Activated CD8-positive, alpha-beta T cell treated with anti-CD3 and anti-CD28 coated beads for 36 hours (primary cell): ENCODE measurements at regions not wholly inside any gene's neighbourhood (a gene's known extent, or its start where the extent isn't known, plus 50 kb on each side); places are given as distances from the start of the nearest gene placed in this dataset.

Source experiments
- ATAC-seq: fragments of 200-7000 bp; cut with Tn5 transposase; one replicate; pipeline ENCODE4 v1.10.0; 2021; ENCODE audit warnings: mild to moderate bottlenecking, moderate library complexity
- CTCF ChIA-PET: fragments of 350-600 bp; sonication (Branson Sonifier 250); formaldehyde crosslinking; loops from one replicate; lab custom pipeline; 2021; ENCODE audit warnings: antibody characterized with exemption; lab: Charles Lee
- POLR2A ChIA-PET: fragments of 350-600 bp; sonication (Branson Sonifier 250); formaldehyde crosslinking; loops from one replicate; lab custom pipeline; 2021; ENCODE audit warnings: antibody characterized with exemption; lab: Charles Lee
- DNase-seq: peaks from one replicate; pipeline ENCODE4 v3.0.0-alpha.2; 2020
- H3K27ac Mint-ChIP-seq: one replicate; pipeline ENCODE4 v1.8.0; 2021; ENCODE audit warnings: mild to moderate bottlenecking, mixed read lengths
- H3K27me3 Mint-ChIP-seq: one replicate; pipeline ENCODE4 v1.8.0; 2021; ENCODE audit warnings: mixed read lengths
- H3K36me3 Mint-ChIP-seq: one replicate; pipeline ENCODE4 v1.8.0; 2021; ENCODE audit warnings: low read depth, mixed read lengths
- H3K4me1 Mint-ChIP-seq: one replicate; pipeline ENCODE4 v1.8.0; 2021; ENCODE audit warnings: low read depth, mixed read lengths
- H3K4me3 Mint-ChIP-seq: one replicate; pipeline ENCODE4 v1.8.0; 2021; ENCODE audit warnings: mild to moderate bottlenecking, moderate library complexity, mixed read lengths
- H3K9me3 Mint-ChIP-seq: one replicate; pipeline ENCODE4 v1.8.0; 2021; ENCODE audit warnings: mixed read lengths
- intact Hi-C: fragments of 100-400 bp; cut with micrococcal nuclease; formaldehyde crosslinking; loops from one replicate; pipeline ENCODE4 v1.10.0; 2022
- TF ChIP-seq, protein P1 (sequence below): fragments of 200-600 bp; IDR thresholded peaks from one replicate; pipeline ENCODE4 v1.8.0; 2022; ENCODE audit warnings: antibody characterized with exemption, mild to moderate bottlenecking

DNA sequence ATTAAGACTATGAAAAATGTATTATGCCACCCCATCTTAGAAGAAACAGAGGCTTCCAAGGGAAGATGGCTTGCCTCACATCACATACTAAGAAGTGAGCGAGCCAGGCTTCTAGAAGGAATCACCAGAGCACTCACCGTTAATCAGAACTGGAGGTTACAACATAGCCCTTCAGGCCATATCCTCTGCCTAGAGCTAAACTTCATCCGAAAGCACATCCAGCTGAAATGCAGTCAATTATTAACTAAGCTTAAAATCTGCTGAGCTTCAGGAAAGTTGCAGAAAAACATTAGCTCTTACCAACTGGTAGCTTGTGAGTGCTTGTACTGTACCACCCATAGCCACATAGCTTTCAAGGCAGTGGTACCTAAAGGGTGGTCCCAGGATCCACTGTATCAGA, 483.2 kb downstream of the TBL1XR1 start:
- Mint-ChIP-seq H3K36me3 (no peaks in the 10 kb centered on the region), H3K4me1 (no peaks in the 10 kb centered on the region), H3K27ac (no peak overlapping the region), H3K27me3 (no peaks in the 10 kb centered on the region), H3K4me3 (no peak overlapping the region), H3K9me3 (no peaks in the 10 kb centered on the region)
- POLR2A ChIA-PET: no interaction called here
- DNase-seq (no peak), ATAC-seq (no peak)
- intact Hi-C loops: no loop called here
- TF ChIP-seq, protein P1, sequence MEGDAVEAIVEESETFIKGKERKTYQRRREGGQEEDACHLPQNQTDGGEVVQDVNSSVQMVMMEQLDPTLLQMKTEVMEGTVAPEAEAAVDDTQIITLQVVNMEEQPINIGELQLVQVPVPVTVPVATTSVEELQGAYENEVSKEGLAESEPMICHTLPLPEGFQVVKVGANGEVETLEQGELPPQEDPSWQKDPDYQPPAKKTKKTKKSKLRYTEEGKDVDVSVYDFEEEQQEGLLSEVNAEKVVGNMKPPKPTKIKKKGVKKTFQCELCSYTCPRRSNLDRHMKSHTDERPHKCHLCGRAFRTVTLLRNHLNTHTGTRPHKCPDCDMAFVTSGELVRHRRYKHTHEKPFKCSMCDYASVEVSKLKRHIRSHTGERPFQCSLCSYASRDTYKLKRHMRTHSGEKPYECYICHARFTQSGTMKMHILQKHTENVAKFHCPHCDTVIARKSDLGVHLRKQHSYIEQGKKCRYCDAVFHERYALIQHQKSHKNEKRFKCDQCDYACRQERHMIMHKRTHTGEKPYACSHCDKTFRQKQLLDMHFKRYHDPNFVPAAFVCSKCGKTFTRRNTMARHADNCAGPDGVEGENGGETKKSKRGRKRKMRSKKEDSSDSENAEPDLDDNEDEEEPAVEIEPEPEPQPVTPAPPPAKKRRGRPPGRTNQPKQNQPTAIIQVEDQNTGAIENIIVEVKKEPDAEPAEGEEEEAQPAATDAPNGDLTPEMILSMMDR: no peak
- CTCF ChIA-PET: no interaction called here

DNA sequence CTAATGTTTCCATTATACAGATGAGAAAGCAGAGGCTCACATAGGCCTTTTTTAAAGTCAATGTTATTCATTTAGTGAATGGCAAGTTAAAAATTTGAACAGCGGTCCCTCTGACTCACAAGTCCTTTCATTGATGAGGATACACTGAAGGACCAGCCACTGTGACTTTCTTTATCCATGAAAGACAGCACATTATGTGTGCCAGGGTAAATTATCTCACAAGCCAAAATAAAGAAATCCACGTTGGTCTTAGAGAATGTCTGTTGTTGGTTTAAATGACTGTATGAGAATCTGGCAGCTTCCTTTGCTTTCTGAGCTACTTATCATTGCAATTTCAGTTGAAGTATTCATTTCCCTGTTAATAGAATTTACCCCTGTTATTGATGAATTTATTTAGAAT, 485.1 kb downstream of the TBL1XR1 start:
- DNase-seq: no peak
- Mint-ChIP-seq H3K4me3 (no peak overlapping the region), H3K9me3 (peaks cover 4% of the 10 kb centered on the region), H3K36me3 (no peaks in the 10 kb centered on the region), H3K4me1 (no peaks in the 10 kb centered on the region), H3K27me3 (no peaks in the 10 kb centered on the region), H3K27ac (no peak overlapping the region)
- CTCF ChIA-PET: no interaction called here
- intact Hi-C loops: no loop called here
- no peak for ATAC-seq
- POLR2A ChIA-PET: no interaction called here
- TF ChIP-seq, protein P1: no peak

DNA sequence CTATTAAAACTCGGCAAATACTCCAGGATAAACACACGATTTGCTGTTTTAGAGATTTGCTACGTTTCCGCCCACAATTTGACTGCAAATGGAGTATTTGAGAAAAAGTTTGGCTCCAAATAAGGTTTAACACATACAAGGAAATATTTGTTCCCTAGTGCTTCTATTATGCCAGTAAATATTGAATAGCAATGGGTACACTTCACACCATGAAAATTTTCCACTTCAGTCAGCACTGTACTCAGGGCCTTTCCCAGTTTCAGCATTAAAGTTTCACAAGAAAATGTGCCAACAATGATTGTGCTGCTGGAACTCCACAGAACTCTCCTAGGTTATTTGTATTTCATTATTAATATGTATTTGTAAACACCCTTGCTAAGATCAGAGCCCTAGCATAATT, 498.0 kb downstream of the TBL1XR1 start:
- ChIA-PET CTCF (no interaction called here), POLR2A (no interaction called here)
- intact Hi-C loops: no loop called here
- Mint-ChIP-seq H3K27ac (no peak overlapping the region), H3K27me3 (no peaks in the 10 kb centered on the region), H3K9me3 (no peaks in the 10 kb centered on the region), H3K4me3 (no peak overlapping the region), H3K36me3 (no peaks in the 10 kb centered on the region), H3K4me1 (no peaks in the 10 kb centered on the region)
- ATAC-seq: no peak
- TF ChIP-seq, protein P1: no peak
- DNase-seq: no peak

DNA sequence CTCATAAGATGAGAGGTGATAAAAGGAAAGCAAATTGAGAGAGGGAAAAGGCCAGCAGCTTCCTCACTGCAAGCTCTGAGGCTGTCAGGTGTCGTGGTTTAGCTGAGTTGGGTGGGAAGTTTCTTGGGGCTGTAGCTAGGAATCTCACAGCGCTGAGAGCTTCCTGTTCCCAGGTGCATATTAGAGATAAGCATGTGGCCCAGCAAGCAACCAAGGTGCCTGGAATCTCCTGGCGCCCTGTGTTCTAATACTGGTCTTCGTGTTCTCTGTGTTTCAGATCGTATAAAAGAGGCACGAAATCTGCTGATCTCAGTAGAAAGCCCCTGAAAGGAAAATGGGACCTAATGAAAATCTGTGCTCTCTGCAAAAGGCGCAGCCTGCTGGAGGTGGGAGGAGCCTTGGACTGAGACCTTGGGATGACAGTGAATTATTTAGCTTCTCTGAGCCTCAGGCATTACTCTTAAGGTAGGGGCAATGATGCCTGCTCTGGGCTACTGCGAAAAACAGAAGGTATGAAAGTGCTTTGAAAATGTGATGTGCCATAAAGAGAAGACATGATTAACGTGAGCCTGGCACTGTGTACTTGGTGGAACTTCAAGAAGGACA, 499.9 kb downstream of the TBL1XR1 start:
- TF ChIP-seq, protein P1: no peak
- POLR2A ChIA-PET: no interaction called here
- H3K27me3 Mint-ChIP-seq: no peaks in the 10 kb centered on the region
- no peak for DNase-seq
- CTCF ChIA-PET: interaction anchor here (0.6 kb wide), 1 partner anchor 293 kb away, joined by 4 read pairs; no protein-coding TSS in a partner anchor
- intact Hi-C loops: no loop called here
- no peaks in the 10 kb centered on the region for H3K4me1 Mint-ChIP-seq
- no peaks in the 10 kb centered on the region for H3K36me3 Mint-ChIP-seq
- ATAC-seq: no peak
- H3K9me3 Mint-ChIP-seq: no peaks in the 10 kb centered on the region
- no peak overlapping the region for H3K27ac Mint-ChIP-seq
- no peak overlapping the region for H3K4me3 Mint-ChIP-seq

DNA sequence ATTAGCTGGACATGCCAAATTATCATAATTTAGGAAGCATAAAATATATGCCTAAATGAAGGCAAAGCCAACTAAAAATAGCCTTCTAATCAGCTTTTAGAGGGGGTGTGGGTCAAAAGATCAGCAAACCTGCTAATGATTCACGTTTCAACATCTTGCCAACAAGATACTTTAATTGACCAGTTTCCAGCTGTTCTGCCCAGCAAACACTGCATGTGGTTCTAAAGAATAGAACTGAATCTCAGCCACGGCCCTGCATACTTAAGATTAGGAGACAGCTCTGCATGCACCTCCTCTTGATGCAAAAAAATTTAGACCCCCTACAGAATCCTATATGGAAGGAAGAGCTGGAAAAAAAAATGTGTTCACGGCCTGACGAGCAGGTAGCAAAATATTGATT, 500.5 kb downstream of the TBL1XR1 start:
- ATAC-seq: no peak
- CTCF ChIA-PET: no interaction called here
- POLR2A ChIA-PET: no interaction called here
- Mint-ChIP-seq H3K27ac (no peak overlapping the region), H3K4me3 (no peak overlapping the region), H3K4me1 (no peaks in the 10 kb centered on the region), H3K9me3 (no peaks in the 10 kb centered on the region), H3K36me3 (no peaks in the 10 kb centered on the region), H3K27me3 (no peaks in the 10 kb centered on the region)
- DNase-seq: no peak
- intact Hi-C loops: no loop called here
- TF ChIP-seq, protein P1: no peak
